ENCODE measurements at regions not wholly inside any gene's neighbourhood (a gene's known extent, or its start where the extent isn't known, plus 50 kb on each side); places are given as distances from the start of the nearest gene placed in this dataset.
"Not testable (repeated sequence)": the region's sequence is repeated elsewhere in the genome, so short reads cannot be mapped to it uniquely, and the experiment has no call there.

DNA sequence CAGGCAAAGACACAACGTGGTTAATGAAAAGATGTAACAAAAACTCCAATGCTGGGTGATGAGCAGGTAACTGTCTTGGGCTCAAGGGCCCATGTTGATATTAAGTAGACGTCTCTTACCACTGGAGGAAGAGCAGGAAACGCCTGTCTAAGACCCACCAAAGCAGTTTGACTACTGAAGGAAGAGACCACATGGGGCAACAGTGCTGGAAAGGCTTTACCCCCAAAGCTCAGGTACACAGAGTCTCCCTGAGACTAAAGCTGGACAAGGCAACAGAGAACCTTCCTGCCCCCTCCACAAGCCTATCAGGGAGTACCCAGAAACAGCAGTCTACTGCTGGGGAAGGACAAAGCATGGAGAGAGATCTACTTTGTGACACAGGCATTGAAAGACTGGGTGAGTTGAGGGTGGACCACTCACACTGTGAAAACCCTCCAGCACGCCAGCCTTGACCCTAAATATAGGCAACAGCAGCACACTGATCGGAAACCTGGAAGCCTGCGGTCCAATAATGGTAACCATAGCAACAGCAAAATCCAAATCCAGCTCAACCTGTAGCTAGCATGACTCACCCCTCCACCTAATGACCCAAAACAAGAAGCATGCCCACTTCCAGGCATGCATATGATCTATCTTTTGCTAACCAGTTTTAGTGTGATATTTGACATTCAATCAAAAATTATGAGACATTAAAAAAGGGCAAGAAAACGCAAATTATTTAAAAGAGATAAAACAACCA is 270.5 kb upstream of the SDK2 start:
- Mint-ChIP-seq H3K4me1 (ENCODE audit: low read depth) (no peaks in the 10 kb centered on the region), H3K36me3 (ENCODE audit: low read depth) (no peaks in the 10 kb centered on the region), H3K9me3 (peaks cover 10% of the 10 kb centered on the region), H3K27ac (no peak overlapping the region), H3K4me3 (no peak overlapping the region), H3K27me3 (peaks cover 40% of the 10 kb centered on the region)
- H3K27me3 ChIP-seq (ENCODE audit: control insufficient read depth in 1 of 2, insufficient read depth in 2 of 2, low read length in 2 of 2) = peaks cover 5 to 15% of the 10 kb centered on the region in 2 experiments
- CTCF ChIA-PET = no interaction called here
- POLR2A ChIA-PET = no interaction called here
- no peak overlapping the region for H3K4me3 ChIP-seq (ENCODE audit: low read length)
- intact Hi-C loops (cut with DNase I, micrococcal nuclease) = no loop called here
- H3K4me1 ChIP-seq (ENCODE audit: insufficient read depth, low read length) = no peaks in the 10 kb centered on the region
- peaks cover 3 to 5% of the 10 kb centered on the region in 2 experiments for H3K9me3 ChIP-seq (ENCODE audit: control insufficient read depth in 1 of 2, insufficient read depth in 1 of 2, low read length in 2 of 2)
- no peaks in the 10 kb centered on the region for H3K36me3 ChIP-seq (ENCODE audit: insufficient read depth, low read length)
- TF ChIP-seq, protein P1, sequence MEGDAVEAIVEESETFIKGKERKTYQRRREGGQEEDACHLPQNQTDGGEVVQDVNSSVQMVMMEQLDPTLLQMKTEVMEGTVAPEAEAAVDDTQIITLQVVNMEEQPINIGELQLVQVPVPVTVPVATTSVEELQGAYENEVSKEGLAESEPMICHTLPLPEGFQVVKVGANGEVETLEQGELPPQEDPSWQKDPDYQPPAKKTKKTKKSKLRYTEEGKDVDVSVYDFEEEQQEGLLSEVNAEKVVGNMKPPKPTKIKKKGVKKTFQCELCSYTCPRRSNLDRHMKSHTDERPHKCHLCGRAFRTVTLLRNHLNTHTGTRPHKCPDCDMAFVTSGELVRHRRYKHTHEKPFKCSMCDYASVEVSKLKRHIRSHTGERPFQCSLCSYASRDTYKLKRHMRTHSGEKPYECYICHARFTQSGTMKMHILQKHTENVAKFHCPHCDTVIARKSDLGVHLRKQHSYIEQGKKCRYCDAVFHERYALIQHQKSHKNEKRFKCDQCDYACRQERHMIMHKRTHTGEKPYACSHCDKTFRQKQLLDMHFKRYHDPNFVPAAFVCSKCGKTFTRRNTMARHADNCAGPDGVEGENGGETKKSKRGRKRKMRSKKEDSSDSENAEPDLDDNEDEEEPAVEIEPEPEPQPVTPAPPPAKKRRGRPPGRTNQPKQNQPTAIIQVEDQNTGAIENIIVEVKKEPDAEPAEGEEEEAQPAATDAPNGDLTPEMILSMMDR (IDR thresholded peaks at IDR 0.05) = no peak
- DNase-seq (no peak), ATAC-seq (ENCODE audit: poor library complexity) (no peak)
- no peak overlapping the region for H3K27ac ChIP-seq (ENCODE audit: low read depth in 1 of 2, low read length in 2 of 2)

DNA sequence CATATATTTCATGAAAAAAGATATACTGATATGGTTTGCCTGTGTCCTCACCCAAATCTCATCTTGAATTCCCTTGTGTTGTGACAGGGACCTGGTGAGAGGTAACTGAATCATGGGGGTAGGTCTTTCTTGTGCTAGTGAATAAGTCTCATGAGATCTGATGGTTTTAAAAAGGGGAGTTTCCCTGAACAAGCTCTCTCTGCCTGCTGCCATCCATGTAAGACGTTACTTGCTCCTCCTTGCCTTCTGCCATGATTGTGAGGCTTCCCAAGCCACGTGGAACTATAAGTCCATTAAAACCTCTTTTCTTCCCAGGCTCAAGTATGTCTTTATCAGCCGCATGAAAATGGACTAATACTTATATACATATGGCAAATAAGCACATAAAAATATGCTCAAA is 274.8 kb upstream of the SDK2 start:
- H3K9me3 ChIP-seq (ENCODE audit: control insufficient read depth in 1 of 2, insufficient read depth in 1 of 2, low read length in 2 of 2); H3K4me1 ChIP-seq (ENCODE audit: insufficient read depth, low read length); H3K4me3 ChIP-seq (ENCODE audit: low read length); H3K36me3 ChIP-seq (ENCODE audit: insufficient read depth, low read length); H3K36me3 Mint-ChIP-seq (ENCODE audit: low read depth); H3K27ac Mint-ChIP-seq; H3K27ac ChIP-seq (ENCODE audit: low read depth in 1 of 2, low read length in 2 of 2); H3K4me3 Mint-ChIP-seq; intact Hi-C loops (cut with DNase I, micrococcal nuclease); CTCF ChIA-PET; ATAC-seq (ENCODE audit: poor library complexity); DNase-seq; POLR2A ChIA-PET; H3K4me1 Mint-ChIP-seq (ENCODE audit: low read depth): not testable (repeated sequence)
- peaks cover 13% of the 10 kb centered on the region for H3K9me3 Mint-ChIP-seq
- H3K27me3 Mint-ChIP-seq = peaks cover 26% of the 10 kb centered on the region
- H3K27me3 ChIP-seq (ENCODE audit: control insufficient read depth in 1 of 2, insufficient read depth in 2 of 2, low read length in 2 of 2) = peaks cover 0 to 15% of the 10 kb centered on the region in 2 experiments

DNA sequence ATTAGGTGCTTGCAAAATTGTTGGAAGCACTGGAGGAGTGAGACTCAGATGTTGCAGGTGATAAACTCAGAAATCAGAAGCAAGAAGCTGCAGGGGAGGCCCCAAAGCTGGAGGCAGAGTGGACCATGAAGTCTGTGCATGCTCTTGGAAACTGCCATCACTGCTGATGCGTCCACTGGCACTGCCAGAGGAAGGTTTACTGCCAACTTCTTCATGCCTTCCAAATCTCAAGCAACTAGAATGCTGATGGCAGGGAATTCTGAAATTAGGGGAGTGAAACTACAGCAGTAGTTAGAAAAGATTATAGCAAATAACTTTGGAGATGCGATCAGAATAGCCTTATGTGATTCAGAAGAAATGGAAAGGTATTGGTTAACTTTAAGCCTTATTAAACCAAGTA is 277.1 kb upstream of the SDK2 start:
- ATAC-seq (ENCODE audit: poor library complexity) (no peak), DNase-seq (no peak)
- no peaks in the 10 kb centered on the region for H3K4me1 ChIP-seq (ENCODE audit: insufficient read depth, low read length)
- TF ChIP-seq, protein P1 (IDR thresholded peaks at IDR 0.05) = no peak
- peaks cover 13% of the 10 kb centered on the region for H3K27me3 Mint-ChIP-seq
- intact Hi-C loops (cut with DNase I, micrococcal nuclease) = no loop called here
- H3K4me3 ChIP-seq (ENCODE audit: low read length) = no peak overlapping the region
- no peaks in the 10 kb centered on the region for H3K36me3 ChIP-seq (ENCODE audit: insufficient read depth, low read length)
- no peak overlapping the region for H3K4me3 Mint-ChIP-seq
- H3K27ac Mint-ChIP-seq = no peak overlapping the region
- no peaks in the 10 kb centered on the region for H3K4me1 Mint-ChIP-seq (ENCODE audit: low read depth)
- H3K36me3 Mint-ChIP-seq (ENCODE audit: low read depth) = no peaks in the 10 kb centered on the region
- ChIA-PET CTCF (no interaction called here), POLR2A (no interaction called here)
- H3K9me3 ChIP-seq (ENCODE audit: control insufficient read depth in 1 of 2, insufficient read depth in 1 of 2, low read length in 2 of 2) = peaks cover 0 to 8% of the 10 kb centered on the region in 2 experiments
- no peak overlapping the region for H3K27ac ChIP-seq (ENCODE audit: low read depth in 1 of 2, low read length in 2 of 2)
- peaks cover 0 to 5% of the 10 kb centered on the region in 2 experiments for H3K27me3 ChIP-seq (ENCODE audit: control insufficient read depth in 1 of 2, insufficient read depth in 2 of 2, low read length in 2 of 2)
- H3K9me3 Mint-ChIP-seq = peaks cover 6% of the 10 kb centered on the region

Measured in CD4-positive, alpha-beta T cell (primary cell).